ENCODE measurements at regions not wholly inside any gene's neighbourhood (a gene's known extent, or its start where the extent isn't known, plus 50 kb on each side); places are given as distances from the start of the nearest gene placed in this dataset.

- H3K4me3 ChIP-seq (ENCODE audit: control insufficient read depth, low read depth, low read length) = no peak overlapping the region
- no peak for DNase-seq (ENCODE audit: low read depth)
- no peak for TF ChIP-seq CTCF (IDR thresholded peaks at IDR 0.05; ENCODE audit: control insufficient read depth, insufficient read depth, low read depth, low read length, missing control alignments)
Measured at GRCh38 chr20:11861479-11861878, 56.2 kb upstream of the BTBD3 start.

DNA sequence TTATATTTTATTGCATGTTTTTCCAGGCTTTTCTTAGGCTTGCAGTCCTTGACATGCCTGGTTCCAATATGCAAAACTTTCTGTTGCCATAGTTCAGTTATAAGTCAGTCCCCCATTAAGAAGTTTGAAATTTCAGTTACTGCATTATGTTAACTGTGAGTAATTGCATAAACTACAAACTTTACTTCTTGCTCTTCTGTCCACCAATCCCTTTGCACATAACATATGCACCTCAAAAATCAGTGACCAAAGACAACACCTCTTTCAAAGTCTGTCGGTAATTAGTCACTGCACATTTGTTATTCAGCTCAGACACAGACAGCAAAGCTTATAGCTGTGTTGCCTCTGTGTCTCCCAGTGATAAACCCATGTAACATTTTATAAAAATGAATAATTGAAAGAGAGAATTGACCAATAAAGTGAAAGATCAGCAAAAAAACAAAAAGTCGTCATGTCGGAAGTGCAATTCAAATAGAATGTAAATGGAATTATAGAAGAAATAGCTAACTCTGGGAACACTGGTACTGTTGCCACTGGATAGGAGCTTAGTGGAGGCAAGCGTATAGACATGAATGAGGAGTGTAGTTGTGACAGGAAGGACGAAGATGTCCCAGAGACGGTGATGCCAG, 50.3 kb upstream of the BTBD3 start:
- no peak for DNase-seq (ENCODE audit: low read depth)
- no peak overlapping the region for H3K4me3 ChIP-seq (ENCODE audit: control insufficient read depth, low read depth, low read length)
- TF ChIP-seq CTCF (IDR thresholded peaks at IDR 0.05; ENCODE audit: control insufficient read depth, insufficient read depth, low read depth, low read length, missing control alignments) = no peak

All from AG09309 (cell line).